Mucosa of gallbladder (tissue), 1 donor: ENCODE measurements at regions not wholly inside any gene's neighbourhood (a gene's known extent, or its start where the extent isn't known, plus 50 kb on each side); places are given as distances from the start of the nearest gene placed in this dataset.

Experiments used
- DNase-seq: peaks from one replicate; pipeline ENCODE4 v3.0.0-alpha.2; 2020; ENCODE audit warnings: low spot score
- donor health status: DM: no; HTN: no; CAD: no.

DNA sequence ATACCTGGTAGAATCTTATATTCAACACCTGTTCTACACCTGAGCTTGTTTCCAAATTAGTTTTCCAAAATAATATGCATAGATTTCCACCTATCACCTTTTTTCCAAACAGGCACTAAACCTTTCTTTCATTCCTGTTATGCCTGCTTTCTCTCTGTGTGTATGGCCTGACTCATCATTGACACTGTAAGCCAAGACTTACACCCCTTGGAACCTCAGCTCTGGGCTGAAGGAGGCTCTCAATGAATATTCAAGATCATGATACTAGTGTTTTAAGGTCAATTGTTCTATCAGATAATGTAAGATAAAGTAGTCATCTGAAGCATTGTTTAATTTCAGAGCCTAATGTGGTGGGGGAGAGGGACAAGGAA is 1193.3 kb downstream of the FLRT2 start:
- no peak for DNase-seq

DNA sequence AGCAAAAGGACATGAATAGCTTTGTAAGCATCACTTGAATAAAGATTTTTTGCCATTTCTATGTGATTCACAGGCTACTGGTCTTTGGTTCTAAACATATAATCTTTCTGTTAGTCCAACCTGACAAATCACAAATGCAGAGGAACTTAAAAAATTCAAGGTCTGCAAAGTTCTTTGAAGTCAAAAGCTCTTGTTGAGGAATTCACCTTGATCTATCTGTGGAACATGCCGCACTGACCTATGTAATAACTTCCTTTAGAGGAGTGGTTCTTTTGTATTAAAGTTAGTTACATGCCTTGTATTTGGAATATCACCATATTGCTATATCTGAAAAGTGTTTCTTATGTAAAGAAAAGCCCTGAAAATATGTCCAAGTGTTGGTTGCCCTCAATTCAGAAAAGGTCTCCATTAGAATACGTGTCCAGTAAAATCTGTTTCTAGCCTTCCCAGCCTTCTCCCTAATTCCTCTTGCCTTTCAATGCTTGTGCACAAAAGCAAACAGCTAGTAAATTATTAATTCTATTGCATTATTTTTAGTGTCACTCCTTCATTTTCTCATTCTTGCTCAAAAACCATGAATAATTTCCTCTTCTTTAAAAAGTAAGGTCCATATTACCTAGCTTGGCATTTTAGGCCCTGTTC is 1192.8 kb downstream of the FLRT2 start:
- DNase-seq = no peak

DNA sequence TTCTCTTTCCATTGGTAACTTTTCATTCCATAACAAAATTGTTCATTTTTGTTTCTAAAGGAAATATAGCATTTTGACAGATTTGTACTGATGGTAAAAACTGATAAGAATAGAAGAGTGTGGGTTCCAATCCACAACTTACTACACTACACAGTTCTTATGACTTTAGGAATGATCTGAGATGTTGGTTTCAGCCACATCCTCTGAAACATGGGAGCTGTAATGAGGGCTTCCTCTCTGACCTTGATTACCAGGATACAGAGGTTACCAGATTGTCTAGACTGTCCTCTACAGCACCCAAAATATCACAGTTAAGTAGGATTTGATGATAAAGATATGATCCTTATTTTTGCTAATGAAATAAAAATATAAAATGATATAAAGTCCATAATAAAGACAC is 1184.6 kb downstream of the FLRT2 start:
- DNase-seq = no peak

DNA sequence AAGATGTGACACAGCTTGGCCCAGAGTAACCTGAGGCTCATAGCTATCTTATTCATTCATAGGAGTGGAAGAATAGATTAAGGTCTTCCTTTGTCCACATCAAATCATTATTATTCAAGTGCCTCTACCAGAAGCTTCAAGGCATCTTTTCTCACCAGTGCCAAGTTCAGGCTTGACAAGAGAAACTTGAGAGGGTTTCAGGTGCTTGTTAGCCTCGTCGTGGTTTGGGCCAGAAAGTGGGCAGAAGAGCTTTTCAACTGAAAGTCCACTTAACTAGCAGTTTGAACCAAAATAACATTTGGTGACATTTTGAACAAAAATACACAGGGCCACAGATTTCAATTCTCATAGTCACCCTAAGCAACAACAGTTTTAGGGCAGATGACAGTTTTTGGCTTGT is 1184.2 kb downstream of the FLRT2 start:
- no peak for DNase-seq

DNA sequence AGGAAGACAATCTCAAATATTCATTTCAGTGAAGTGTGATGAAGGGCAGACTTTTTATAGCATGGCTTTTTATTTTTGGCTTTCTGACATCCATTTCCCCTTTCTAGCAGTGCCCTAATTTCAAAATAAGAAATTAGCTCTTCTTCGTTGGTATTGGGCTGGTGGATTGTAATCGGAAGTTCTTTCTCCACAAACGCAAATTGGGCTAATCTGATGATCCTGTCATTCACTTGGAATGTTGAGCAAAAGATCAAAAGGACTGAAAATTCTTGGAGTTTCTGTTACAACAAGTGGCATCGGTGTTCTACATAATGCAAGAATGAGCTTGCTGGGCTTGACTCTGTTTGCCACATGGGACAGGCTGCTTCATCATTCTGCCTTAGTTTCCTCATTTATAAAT is 1182.8 kb downstream of the FLRT2 start:
- no peak for DNase-seq

DNA sequence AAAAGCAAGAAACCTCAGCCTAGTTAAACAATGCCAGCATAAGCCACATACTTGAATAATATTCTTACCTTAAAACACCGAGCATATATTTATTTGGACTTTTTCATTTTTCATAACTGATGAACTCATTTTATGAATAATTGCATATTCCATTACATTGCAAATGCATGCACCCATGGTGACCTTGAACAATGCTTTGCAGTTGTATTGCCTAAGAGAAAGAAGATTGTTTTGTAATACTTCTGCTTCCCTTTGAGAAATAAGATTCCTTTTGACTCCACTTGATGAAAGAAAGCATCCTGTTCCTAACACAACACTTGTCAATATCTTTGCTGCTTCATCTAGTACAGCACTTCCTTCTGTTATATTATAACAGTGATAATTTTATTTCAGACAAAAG is 1182.2 kb downstream of the FLRT2 start:
- no peak for DNase-seq

DNA sequence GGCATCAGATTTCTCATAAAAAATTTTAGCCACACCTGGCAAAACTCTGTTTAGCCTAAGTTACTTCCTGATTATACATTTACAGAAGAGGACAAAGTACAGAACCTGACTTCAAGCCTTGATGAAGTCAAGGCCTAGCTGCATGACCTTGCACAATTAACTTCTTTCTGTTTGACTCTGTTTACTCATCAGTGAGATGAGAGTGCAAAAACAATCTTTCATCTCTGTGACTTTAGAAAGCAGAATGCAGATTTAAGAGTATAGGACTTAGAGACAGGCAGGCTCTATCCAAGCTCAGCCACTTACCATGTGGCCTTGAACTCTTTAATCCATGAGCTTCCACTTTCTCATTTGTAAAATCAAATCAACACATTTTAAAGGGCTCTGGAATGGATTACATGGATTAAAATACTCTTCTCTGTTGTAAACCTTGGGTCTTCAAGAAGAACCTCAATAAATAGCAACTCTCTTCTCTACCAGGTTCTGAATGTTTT is 1178.9 kb downstream of the FLRT2 start:
- DNase-seq = peak; percentile 30

DNA sequence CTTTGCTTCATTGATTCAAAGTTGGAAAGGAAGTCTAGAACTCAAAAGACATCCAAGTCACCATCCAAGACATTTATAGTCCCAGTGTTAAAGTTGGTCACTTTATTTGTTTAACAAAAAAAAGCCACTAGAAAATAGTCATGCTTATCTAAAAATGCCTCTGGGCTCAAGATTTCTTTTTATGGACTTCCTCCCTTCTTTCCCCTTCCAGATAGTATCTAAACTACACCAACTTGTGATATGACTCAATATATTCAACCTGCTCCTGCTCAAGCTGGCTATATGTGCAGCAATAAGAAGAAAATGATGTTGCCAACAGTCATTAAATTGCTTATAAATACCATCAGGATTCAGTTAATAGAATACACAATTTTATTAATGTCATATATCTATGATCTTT is 1177.1 kb downstream of the FLRT2 start:
- DNase-seq = no peak

DNA sequence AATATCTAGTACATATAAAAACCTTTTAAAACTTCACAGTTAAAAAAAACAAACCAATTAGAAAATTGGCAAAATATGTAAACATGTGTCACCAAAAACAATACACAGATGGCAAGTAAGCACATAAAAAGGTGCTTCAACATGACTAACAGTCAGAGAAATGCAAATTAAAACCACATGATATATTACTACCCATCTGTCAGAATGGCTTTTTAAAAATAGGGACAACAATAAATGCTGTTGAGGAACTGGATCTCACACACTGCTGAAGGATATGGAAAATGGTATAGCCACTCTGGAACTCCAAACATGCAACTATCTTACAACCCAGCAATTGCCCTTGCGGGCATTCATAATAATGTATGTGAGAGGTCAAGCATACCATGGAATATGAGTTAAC is 1153.6 kb downstream of the FLRT2 start:
- DNase-seq = no peak

DNA sequence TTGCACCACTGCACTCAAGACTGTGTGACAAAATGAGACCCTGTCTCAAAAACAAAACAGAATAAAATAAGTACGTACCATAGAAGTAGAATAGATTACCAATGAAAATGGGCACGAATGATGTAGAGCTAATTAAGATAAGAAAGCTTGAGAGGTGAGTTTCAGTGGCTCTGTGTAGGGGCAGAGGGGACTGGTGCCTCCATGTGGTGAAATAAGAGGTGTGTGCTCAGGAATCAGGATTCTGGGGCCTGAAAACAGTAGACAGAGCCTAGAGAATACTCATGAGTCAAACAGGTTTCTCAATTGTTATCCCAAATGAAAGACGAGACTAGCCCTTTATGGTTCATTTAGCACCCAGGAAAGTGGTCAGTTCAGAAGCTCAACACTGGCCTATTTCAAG is 1145.1 kb downstream of the FLRT2 start:
- DNase-seq = no peak

DNA sequence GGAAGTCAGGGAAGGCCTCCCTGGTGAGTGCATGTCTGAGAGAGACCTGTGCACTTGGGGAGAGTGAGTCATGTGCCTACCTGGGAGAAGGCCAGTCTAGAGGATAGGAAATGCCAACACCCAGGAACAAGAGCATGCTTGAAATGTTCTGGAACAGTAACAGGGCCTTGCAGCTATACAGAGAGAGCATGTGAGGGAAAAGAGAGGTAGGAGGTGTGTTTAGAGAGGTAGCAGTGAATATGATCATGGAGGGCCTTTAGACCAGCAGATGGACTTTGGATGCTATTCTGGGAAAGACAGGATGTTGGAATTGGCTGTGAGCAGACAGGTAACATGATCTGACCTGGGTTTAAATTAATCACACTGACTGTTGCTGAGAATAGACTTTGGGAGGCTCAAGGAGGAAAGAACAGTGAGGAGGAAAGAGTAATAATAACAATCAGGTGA is 1143.6 kb downstream of the FLRT2 start:
- peak; percentile 34 for DNase-seq

DNA sequence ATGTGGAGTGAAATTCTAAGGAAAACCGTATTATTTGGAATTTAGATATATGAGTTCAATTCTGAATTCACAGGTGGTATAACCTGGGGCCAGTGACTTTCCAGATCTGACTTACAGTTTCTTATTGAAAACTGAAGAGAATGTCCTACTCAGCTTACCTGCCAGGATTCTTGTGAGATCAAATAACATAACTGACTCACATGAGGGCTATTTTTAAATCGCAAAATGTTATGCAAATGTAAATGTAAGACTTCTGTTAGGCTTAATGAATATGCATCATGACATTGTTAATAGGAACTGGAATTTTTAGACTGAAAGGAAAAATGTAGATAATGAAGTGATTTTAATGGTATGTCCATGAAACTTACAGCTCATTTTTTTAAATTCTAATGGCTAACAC is 1142.1 kb downstream of the FLRT2 start:
- DNase-seq = no peak

DNA sequence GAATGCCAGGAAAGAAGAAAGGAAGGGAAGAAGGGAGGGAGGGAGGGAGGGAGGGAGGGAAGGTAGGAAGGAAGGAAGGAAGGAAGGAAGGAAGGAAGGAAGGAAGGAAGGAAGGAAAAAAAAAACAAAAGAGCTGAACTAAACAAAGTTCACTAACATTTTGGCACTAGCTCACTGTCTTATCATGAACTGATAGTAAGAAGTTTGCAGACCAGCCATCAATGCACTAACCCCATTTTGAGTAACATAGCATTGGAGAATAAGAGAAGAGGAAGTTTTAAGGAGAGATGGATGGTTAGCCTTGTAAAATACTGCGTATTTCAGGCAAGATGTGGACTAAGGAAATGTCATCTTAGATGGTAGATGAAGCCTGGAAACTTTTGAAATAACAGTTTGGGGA is 1136.0 kb downstream of the FLRT2 start:
- no peak for DNase-seq

DNA sequence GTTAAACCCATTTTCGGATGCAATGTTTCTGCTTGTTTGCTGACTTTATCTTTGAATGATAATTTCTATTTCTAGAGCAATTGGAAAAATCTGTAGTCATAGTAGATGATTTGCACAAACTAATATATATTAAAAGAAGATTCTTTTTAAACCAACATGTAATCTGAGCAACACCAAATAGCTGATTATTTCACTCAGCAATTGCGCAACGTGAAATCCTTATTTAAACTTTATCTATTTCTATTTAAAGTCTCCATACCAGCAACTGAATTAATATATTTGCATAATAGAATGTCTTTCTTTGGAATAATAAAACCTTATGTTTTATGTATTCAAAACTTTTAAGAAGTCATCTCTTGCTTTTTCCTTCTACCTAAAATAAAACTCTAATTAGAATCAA is 1132.4 kb downstream of the FLRT2 start:
- DNase-seq = no peak

DNA sequence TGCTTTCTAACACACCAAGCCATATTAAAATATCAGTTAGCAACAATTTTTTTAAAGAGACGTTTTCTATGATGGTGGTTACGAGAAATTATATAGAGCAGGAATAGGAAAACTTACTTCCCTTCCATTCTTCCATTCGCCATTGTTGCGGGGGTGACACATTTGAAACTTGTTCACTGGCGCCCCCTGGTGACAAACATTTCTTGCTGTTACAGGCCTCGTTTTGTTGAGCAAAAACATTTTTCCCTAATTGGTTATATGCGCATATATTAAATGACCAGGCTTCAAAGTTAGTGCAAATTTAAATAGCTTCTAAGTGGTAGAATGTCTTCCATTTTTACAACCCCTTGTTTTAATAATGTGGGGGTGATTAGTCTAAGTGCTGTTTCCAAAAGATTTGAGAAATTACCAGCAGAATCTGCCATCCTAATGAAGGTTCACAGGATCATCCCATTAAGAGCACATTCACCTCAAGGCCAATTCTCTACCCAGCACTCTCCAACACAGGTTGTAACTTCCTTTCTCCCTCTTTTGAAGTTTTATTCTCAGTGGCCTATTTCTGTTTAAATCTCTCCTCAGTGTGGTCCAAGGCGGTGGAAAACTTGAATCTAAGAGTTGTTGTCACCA is 1124.7 kb downstream of the FLRT2 start:
- DNase-seq = peak; percentile 26

DNA sequence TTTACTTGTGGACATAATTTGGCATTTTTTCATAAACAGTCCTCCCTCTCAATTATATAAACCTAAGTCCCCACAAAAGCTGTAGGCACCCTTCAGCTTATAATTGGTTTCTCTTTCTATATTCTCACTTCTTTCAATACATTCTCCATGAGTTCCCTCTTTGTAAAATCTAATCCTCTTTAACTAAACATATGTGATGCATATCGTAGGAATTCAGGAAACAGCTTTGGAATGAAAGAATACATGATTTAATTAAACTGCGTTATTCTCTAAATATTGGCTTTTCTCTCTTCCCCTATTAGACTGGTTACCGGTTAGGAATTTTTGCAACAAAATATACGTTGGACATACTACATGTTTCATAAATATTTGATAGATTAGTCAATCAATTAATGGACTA is 1122.6 kb downstream of the FLRT2 start:
- no peak for DNase-seq

DNA sequence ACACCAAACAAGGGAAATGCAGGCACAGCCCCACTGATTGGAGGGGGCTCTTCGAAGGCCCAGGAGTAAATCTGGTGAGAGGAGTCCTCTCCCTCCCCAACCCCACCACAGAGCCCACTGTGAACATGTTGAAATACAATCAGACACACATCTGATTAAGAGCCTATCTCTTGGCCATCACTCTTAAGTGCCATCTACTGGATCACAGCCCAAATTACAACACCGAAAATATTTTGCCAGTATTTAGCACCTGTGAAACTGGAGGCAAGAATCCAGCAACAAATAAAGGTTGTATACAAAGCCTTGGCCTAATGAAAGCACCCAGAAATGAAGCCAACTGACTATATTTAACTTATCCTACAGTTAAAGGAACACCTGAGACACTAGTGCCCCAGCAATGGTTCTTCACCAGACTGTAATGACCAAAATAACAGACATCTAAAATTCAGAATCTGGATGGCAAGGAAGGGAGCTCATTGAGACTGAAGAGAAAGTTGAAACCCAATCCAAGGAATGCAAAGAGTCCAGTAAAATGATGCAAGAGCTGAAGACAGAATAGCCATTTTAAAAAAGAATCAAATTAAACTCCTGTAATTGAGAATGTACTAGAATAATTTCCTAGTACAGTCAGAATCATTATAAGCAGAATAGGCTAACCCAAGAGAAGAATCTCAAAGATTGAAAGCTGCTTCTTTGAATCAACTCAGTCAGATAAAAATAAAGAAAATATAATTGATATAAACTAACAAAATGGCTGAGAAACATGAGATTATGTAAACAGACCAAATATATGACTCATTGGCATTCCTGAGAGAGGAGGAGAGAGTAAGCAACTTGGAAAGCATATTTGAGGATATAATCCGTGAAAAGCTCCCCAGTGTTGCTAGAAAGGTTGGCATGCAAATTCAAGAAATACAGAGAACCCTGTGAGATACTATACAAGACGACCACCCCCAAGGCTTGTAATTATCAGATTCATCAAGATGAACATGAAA is 1117.0 kb downstream of the FLRT2 start:
- no peak for DNase-seq

DNA sequence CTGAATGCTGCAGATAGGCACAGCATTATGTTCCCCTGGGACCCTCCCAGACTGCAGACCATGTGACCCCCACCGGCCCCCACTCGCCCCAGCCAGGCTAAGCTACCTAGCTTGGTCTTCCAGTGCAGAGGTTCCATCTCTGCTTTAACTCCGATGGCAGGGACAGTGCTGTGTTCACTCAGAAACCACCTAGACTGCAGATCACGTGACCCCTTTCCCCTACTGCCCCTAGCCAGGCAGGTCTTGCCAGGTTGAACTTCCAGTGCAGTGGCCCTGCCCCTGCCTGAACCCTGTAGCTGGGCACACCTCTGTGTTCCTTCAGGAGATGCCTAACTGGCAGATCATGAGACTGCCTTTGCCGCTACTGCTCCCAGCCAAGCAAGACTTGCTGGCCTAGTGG is 1116.2 kb downstream of the FLRT2 start:
- no peak for DNase-seq

DNA sequence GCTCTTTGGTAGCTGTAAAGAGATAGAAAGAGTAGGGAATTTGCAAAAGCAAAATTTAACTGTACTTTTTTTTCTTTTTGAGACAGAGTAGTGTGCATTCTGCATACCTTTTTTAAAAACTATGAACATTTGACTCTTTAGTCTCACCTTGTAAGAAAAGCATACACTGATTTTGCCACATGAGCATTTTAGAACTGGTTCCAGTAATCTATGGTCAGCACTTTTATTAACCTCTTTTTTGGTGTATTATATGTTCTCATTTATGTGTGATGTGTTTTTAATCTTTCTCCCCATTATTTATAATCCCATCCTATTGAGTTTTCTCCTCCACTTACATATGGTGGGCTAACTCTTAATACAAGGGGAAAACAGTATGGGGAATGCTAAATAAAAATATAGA is 1111.4 kb downstream of the FLRT2 start:
- no peak for DNase-seq

DNA sequence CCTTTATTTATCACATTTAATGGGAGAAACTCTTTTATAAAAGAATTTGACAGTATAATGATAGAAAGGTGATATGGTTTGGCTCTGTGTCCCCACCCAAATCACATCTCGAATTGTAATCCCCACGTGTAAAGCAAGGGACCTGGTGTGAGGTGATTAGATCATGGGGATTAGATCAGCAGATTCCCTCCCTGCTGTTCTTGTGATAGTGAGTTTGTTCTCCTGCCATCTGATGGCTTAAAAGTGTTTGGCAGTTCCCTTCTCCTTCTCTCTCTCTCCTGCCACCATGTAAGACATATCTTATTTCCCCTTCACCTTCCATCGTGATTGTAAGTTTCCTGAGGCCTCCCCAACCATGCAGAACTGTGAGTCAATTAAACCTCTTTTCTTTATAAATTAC is 1110.3 kb downstream of the FLRT2 start:
- DNase-seq = no peak

DNA sequence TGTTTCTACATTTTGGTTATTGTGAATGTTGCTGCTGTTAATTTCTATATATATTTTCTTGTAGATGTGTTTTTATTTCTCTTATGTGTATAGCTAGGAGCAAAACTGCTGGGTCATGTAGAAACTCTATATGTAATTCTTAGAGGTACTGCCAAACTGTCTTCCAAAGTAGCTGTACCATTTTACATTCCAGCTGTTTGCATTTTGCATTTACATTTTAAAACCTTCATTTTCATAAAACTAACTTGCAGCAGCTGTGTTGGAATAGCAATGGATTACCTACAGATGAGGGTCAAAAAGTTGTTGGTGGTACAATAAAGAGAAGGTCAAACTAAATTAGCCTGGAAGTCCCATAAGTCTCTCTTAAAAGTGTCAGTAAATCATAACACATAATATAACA is 1109.7 kb downstream of the FLRT2 start:
- no peak for DNase-seq

DNA sequence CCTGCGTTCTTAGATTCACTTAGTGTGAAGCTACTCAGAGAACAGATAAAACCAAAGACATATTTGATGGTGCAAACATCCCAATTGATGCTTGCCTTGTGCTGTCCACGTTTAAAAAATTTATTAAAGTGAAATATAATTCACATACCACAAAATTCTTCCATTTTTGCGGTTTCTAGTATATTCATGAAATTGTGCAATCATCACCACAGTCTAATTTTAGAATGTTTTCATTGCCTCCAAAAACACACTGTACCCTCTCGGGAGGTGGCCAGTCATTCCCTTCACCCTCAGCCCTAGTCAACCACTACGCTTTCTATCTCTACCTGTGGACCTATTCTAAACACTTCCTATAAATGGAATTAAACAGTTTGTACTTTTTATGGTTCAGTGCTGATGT is 1109.2 kb downstream of the FLRT2 start:
- no peak for DNase-seq

DNA sequence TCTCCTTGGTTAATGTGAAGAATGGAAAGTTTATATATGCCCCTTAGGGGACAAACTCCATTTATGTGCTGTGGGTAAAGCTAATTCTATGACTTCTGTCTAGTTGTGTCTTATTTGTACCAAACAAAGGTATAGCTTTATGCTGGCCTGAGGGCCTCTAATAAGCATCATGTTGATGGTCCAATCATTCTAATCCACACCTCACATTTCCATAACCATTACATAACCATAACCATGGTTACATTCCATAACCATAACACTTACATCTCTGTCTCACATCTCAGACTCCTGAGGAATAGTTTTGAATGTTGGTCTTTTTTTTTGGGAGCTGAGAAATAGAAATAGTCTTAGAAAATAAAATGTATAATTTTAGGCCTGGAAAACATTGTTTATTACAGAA is 1097.1 kb downstream of the FLRT2 start:
- DNase-seq = no peak
